Peyer's patch (tissue), 4 donors: ENCODE measurements at regions not wholly inside any gene's neighbourhood (a gene's known extent, or its start where the extent isn't known, plus 50 kb on each side); places are given as distances from the start of the nearest gene placed in this dataset.

Source experiments
- CTCF ChIP-seq, 6 experiments: fragments of 450-650 bp in 4 of 6; fragments of 200-600 bp in 2 of 6; sonication (generic) in 1 of 6; IDR thresholded peaks; one replicate each; pipeline ENCODE4 v1.5.1; 2017 to 2019; ENCODE audit warnings: antibody characterized with exemption in 6 of 6, mild to moderate bottlenecking in 3 of 6, moderate library complexity in 1 of 6
- POLR2A ChIP-seq, 2 donors: fragments of 450-650 bp; IDR thresholded peaks; one replicate each; pipeline ENCODE4 v1.5.1; 2017; ENCODE audit warnings: antibody characterized with exemption in 2 of 2, mild to moderate bottlenecking in 2 of 2, moderate library complexity in 2 of 2

- no peak for TF ChIP-seq POLR2A (IDR thresholded peaks at IDR 0.05)
- TF ChIP-seq CTCF (IDR thresholded peaks at IDR 0.05), result no peak
Observed at GRCh38 chr1:87765057-87765680, 436.5 kb downstream of the LMO4 start.
